Fibroblast of lung (primary cell): ENCODE measurements at regions not wholly inside any gene's neighbourhood (a gene's known extent, or its start where the extent isn't known, plus 50 kb on each side); places are given as distances from the start of the nearest gene placed in this dataset.

ENCODE experiments used
- DNase-seq, 2 donors: peaks; one replicate each; pipeline versions ENCODE4 v3.0.0 to v3.0.0-alpha.2; 2010; ENCODE audit warnings: low read depth in 2 of 2
- H2AFZ ChIP-seq: 2 replicates; pipeline ENCODE4 v1.5.1; 2012; ENCODE audit warnings: low read length, control low read depth, inconsistent platforms
- H3K27ac ChIP-seq: 2 replicates; pipeline ENCODE4 v1.5.1; 2011; ENCODE audit warnings: low read length, control low read depth; ENCODE audit not compliant: insufficient read depth
- H3K27me3 ChIP-seq: 2 replicates; pipeline ENCODE4 v1.5.1; 2011; ENCODE audit warnings: mild to moderate bottlenecking, low read length; ENCODE audit not compliant: control insufficient read depth, insufficient read depth
- H3K36me3 ChIP-seq: 2 replicates; pipeline ENCODE4 v1.5.1; 2011; ENCODE audit warnings: low read length; ENCODE audit not compliant: control insufficient read depth, insufficient read depth
- H3K4me1 ChIP-seq: 2 replicates; pipeline ENCODE4 v1.5.1; 2011; ENCODE audit warnings: low read length; ENCODE audit not compliant: control insufficient read depth, insufficient read depth; ENCODE audit errors: extremely low read depth
- H3K4me2 ChIP-seq: 2 replicates; pipeline ENCODE4 v1.5.1; 2011; ENCODE audit warnings: low read length, control low read depth; ENCODE audit not compliant: insufficient read depth; ENCODE audit errors: extremely low read depth
- H3K4me3 ChIP-seq, 4 experiments: fragments of 200-600 bp in 1 of 4; sonication (generic) in 1 of 4; replicated peaks in 1 of 4; 2 replicates each; pipeline ENCODE4 v1.5.1; 2011 to 2016; ENCODE audit warnings: low read length in 4 of 4, low read depth in 3 of 4, mild to moderate bottlenecking in 3 of 4, control low read depth in 2 of 4, inconsistent platforms in 1 of 4, mixed read lengths in 1 of 4; ENCODE audit not compliant: insufficient read depth in 1 of 4; ENCODE audit errors: control extremely low read depth in 1 of 4
- H3K79me2 ChIP-seq: 2 replicates; pipeline ENCODE4 v1.5.1; 2012; ENCODE audit warnings: mild to moderate bottlenecking, low read length, inconsistent platforms; ENCODE audit not compliant: control insufficient read depth, insufficient read depth
- H3K9ac ChIP-seq: 2 replicates; pipeline ENCODE4 v1.5.1; 2011; ENCODE audit warnings: mild to moderate bottlenecking, low read length, control low read depth; ENCODE audit not compliant: insufficient read depth
- H3K9me3 ChIP-seq: 2 replicates; pipeline ENCODE4 v1.5.1; 2012; ENCODE audit warnings: low read depth, low read length; ENCODE audit not compliant: control insufficient read depth, insufficient read depth
- H4K20me1 ChIP-seq: 2 replicates; pipeline ENCODE4 v1.5.1; 2011; ENCODE audit warnings: low read length; ENCODE audit not compliant: control insufficient read depth, insufficient read depth; ENCODE audit errors: extremely low read depth
- CTCF ChIP-seq, 2 donors: IDR thresholded peaks in 1 of 2; conservative IDR thresholded peaks in 1 of 2; 1 replicate in 1 of 2; 2 replicates in 1 of 2; pipeline ENCODE4 v1.5.1; 2011 to 2012; ENCODE audit warnings: low read length in 2 of 2, control low read depth in 1 of 2, inconsistent platforms in 1 of 2, low read depth in 1 of 2, mild to moderate bottlenecking in 1 of 2
- EZH2 ChIP-seq: IDR thresholded peaks from 2 replicates; pipeline ENCODE4 v1.5.1; 2012; ENCODE audit warnings: low read length, control low read depth, mild to moderate bottlenecking; ENCODE audit errors: missing control alignments

- no peaks in the 10 kb centered on the region for H3K79me2 ChIP-seq
- H3K27me3 ChIP-seq = no peaks in the 10 kb centered on the region
- H2AFZ ChIP-seq = no peak overlapping the region
- H3K4me2 ChIP-seq = no peak overlapping the region
- DNase-seq = no peak
- no peaks in the 10 kb centered on the region for H4K20me1 ChIP-seq
- H3K9me3 ChIP-seq = no peaks in the 10 kb centered on the region
- no peak overlapping the region for H3K27ac ChIP-seq
- H3K36me3 ChIP-seq = no peaks in the 10 kb centered on the region
- H3K4me3 ChIP-seq = no peak overlapping the region
- no peaks in the 10 kb centered on the region for H3K4me1 ChIP-seq
- no peak overlapping the region for H3K9ac ChIP-seq
- TF ChIP-seq EZH2 (no peak), CTCF (conservative IDR thresholded peaks at IDR 0.05 in 1 of 2, IDR thresholded peaks at IDR 0.05 in 1 of 2; ENCODE audit: low read depth in 1 of 2, low read length in 2 of 2) (no peak)
These were observed 82.5 kb upstream of the BCL6 start for GRCh38 chr3:187827723-187828122.

- H3K4me2 ChIP-seq = no peak overlapping the region
These were observed 83.5 kb upstream of the BCL6 start for GRCh38 chr3:187828579-187829452.

GRCh38 chr3:187830181-187830580, 84.9 kb upstream of the BCL6 start:
- no peak overlapping the region for H2AFZ ChIP-seq
- H3K36me3 ChIP-seq = no peaks in the 10 kb centered on the region
- TF ChIP-seq CTCF (conservative IDR thresholded peaks at IDR 0.05 in 1 of 2, IDR thresholded peaks at IDR 0.05 in 1 of 2; ENCODE audit: low read depth in 1 of 2, low read length in 2 of 2) = no peak
- no peak for TF ChIP-seq EZH2
- no peaks in the 10 kb centered on the region for H3K27me3 ChIP-seq
- no peak overlapping the region for H3K4me2 ChIP-seq
- H3K4me3 ChIP-seq = no peak overlapping the region
- H3K9me3 ChIP-seq = no peaks in the 10 kb centered on the region
- H3K4me1 ChIP-seq = no peaks in the 10 kb centered on the region
- no peaks in the 10 kb centered on the region for H3K79me2 ChIP-seq
- no peak overlapping the region for H3K27ac ChIP-seq
- no peak for DNase-seq
- H4K20me1 ChIP-seq = no peaks in the 10 kb centered on the region
- H3K9ac ChIP-seq = no peak overlapping the region

More at GRCh38 chr3:187828579-187829452, 83.5 kb upstream of the BCL6 start:
- Histone ChIP-seq H3K9me3 (no peaks in the 10 kb centered on the region), H4K20me1 (no peaks in the 10 kb centered on the region), H3K79me2 (no peaks in the 10 kb centered on the region), H3K4me3 (no peak overlapping the region), H3K27me3 (no peaks in the 10 kb centered on the region), H3K9ac (no peak overlapping the region), H2AFZ (no peak overlapping the region), H3K27ac (no peak overlapping the region), H3K36me3 (no peaks in the 10 kb centered on the region), H3K4me1 (no peaks in the 10 kb centered on the region)
- no peak for DNase-seq
- no peak for TF ChIP-seq CTCF (conservative IDR thresholded peaks at IDR 0.05 in 1 of 2, IDR thresholded peaks at IDR 0.05 in 1 of 2; ENCODE audit: low read depth in 1 of 2, low read length in 2 of 2)
- TF ChIP-seq EZH2 = no peak
